GM23338 (cell line): ENCODE measurements at regions not wholly inside any gene's neighbourhood (a gene's known extent, or its start where the extent isn't known, plus 50 kb on each side); places are given as distances from the start of the nearest gene placed in this dataset.

ENCODE experiments used
- EZH2 ChIP-seq: fragments of 200-600 bp; sonication (generic); IDR thresholded peaks from one replicate; pipeline ENCODE4 v1.8.0; 2017; ENCODE audit warnings: antibody characterized with exemption, mild to moderate bottlenecking, low read depth; ENCODE audit not compliant: unreplicated experiment
- EZH2phosphoT487 ChIP-seq: fragments of 200-600 bp; sonication (generic); IDR thresholded peaks from one replicate; pipeline ENCODE4 v1.8.1; 2018; ENCODE audit warnings: antibody characterized with exemption; ENCODE audit not compliant: unreplicated experiment
- JUNB ChIP-seq: IDR thresholded peaks from one replicate; pipeline ENCODE4 v1.6.1; 2016; ENCODE audit warnings: antibody characterized with exemption; ENCODE audit not compliant: unreplicated experiment
- POLR2AphosphoS5 ChIP-seq: IDR thresholded peaks from 2 replicates; pipeline ENCODE4 v1.6.1; 2016; ENCODE audit warnings: antibody characterized with exemption, low read depth
- TF ChIP-seq, protein P1 (sequence below): IDR thresholded peaks from one replicate; pipeline ENCODE4 v1.6.1; 2018; ENCODE audit warnings: antibody characterized with exemption; ENCODE audit not compliant: unreplicated experiment
- TF ChIP-seq, protein P2 (sequence below), 2 experiments: fragments of 200-600 bp in 1 of 2; sonication (generic) in 1 of 2; conservative IDR thresholded peaks; 2 replicates each; pipeline versions ENCODE4 v1.5.1 to v1.6.1; 2016 to 2017; ENCODE audit warnings: antibody characterized with exemption in 2 of 2, low read depth in 2 of 2, mild to moderate bottlenecking in 2 of 2, moderate library complexity in 1 of 2

GRCh38 chr15:70303981-70304380, 206.3 kb upstream of the TLE3 start:
- no peak for TF ChIP-seq EZH2phosphoT487
- TF ChIP-seq, protein P1, sequence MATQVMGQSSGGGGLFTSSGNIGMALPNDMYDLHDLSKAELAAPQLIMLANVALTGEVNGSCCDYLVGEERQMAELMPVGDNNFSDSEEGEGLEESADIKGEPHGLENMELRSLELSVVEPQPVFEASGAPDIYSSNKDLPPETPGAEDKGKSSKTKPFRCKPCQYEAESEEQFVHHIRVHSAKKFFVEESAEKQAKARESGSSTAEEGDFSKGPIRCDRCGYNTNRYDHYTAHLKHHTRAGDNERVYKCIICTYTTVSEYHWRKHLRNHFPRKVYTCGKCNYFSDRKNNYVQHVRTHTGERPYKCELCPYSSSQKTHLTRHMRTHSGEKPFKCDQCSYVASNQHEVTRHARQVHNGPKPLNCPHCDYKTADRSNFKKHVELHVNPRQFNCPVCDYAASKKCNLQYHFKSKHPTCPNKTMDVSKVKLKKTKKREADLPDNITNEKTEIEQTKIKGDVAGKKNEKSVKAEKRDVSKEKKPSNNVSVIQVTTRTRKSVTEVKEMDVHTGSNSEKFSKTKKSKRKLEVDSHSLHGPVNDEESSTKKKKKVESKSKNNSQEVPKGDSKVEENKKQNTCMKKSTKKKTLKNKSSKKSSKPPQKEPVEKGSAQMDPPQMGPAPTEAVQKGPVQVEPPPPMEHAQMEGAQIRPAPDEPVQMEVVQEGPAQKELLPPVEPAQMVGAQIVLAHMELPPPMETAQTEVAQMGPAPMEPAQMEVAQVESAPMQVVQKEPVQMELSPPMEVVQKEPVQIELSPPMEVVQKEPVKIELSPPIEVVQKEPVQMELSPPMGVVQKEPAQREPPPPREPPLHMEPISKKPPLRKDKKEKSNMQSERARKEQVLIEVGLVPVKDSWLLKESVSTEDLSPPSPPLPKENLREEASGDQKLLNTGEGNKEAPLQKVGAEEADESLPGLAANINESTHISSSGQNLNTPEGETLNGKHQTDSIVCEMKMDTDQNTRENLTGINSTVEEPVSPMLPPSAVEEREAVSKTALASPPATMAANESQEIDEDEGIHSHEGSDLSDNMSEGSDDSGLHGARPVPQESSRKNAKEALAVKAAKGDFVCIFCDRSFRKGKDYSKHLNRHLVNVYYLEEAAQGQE: no peak
- TF ChIP-seq, protein P2, sequence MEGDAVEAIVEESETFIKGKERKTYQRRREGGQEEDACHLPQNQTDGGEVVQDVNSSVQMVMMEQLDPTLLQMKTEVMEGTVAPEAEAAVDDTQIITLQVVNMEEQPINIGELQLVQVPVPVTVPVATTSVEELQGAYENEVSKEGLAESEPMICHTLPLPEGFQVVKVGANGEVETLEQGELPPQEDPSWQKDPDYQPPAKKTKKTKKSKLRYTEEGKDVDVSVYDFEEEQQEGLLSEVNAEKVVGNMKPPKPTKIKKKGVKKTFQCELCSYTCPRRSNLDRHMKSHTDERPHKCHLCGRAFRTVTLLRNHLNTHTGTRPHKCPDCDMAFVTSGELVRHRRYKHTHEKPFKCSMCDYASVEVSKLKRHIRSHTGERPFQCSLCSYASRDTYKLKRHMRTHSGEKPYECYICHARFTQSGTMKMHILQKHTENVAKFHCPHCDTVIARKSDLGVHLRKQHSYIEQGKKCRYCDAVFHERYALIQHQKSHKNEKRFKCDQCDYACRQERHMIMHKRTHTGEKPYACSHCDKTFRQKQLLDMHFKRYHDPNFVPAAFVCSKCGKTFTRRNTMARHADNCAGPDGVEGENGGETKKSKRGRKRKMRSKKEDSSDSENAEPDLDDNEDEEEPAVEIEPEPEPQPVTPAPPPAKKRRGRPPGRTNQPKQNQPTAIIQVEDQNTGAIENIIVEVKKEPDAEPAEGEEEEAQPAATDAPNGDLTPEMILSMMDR (conservative IDR thresholded peaks at IDR 0.05; ENCODE audit: low read depth in 2 of 2): no peak
- no peak for TF ChIP-seq JUNB
- no peak for TF ChIP-seq EZH2
- no peak for TF ChIP-seq POLR2AphosphoS5
